Posterior cingulate gyrus (tissue), 11 donors: ENCODE measurements at regions not wholly inside any gene's neighbourhood (a gene's known extent, or its start where the extent isn't known, plus 50 kb on each side); places are given as distances from the start of the nearest gene placed in this dataset.
"Not testable (repeated sequence)": the region's sequence is repeated elsewhere in the genome, so short reads cannot be mapped to it uniquely, and the experiment has no call there.

ENCODE experiments used
- DNase-seq, 10 donors: peaks; one replicate each; pipeline versions ENCODE4 v3.0.0 to v3.0.0-alpha.2; 2020 to 2021; ENCODE audit warnings: mixed read lengths in 3 of 10
- intact Hi-C: fragments of 100-400 bp; cut with DNase I; formaldehyde crosslinking; loops from one replicate; pipeline ENCODE4 v1.15.1; 2023

DNA sequence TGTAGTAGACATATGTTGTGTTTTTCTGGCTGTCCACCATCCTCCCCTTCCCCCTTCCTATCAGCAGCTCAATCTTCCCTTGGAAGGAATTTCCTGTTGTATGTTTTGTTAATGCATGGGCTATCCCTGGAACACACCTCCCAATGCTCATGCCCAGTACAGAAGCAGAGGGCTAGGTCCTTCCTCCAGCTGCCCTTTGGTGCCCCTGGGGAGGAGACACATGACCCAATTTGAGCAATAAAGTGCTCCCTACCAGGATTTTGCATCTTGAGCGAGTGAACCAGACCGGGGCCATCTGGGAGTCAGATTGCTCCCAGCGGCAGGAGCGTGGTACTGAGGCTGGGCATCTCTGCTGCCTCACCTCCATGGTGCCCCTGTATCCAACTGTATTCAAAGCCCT is 141.5 kb upstream of the MED13 start:
- intact Hi-C loops, result no loop called here
- DNase-seq, result peak in 1 of 10 donors; percentile 43

DNA sequence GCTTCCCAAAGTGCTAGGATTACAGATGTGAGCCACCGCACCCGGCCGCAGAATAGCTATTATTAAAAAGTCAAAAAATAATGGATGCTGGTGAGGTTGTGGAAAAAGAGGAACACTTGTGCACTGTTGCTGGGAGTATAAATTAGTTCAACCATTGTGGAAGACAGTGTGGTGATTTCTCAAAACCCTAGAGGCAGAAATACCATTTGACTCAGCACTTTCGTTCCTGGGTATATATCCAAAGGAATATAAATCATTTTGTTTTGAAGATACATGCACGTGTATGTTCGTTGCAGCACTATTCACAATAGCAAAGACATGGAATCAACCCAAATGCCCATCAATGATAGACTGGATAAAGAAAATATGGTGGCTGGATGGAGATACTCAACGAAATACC is 132.1 kb upstream of the MED13 start:
- DNase-seq, result not testable (repeated sequence)

DNA sequence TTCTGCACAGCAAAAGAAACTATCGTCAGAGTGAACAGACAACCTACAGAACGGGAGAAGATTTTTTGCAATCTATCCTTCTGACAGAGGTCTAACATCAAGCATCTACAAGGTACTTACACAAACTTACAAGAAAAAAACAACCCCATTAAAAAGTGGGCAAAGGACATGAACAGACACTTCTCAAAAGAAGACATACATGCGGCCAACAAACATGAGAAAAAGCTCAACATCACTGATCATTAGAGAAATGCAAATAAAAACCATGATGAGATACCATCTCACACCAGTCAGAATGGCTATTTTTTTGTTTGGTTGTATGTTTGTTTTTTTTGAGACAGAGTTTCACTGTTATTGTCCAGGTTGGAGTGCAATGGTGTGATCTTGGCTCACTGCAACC is 131.5 kb upstream of the MED13 start:
- intact Hi-C loops, DNase-seq: not testable (repeated sequence)

More for the DNA sequence above, 132.1 kb upstream of the MED13 start:
- intact Hi-C loops, result not testable (repeated sequence)

DNA sequence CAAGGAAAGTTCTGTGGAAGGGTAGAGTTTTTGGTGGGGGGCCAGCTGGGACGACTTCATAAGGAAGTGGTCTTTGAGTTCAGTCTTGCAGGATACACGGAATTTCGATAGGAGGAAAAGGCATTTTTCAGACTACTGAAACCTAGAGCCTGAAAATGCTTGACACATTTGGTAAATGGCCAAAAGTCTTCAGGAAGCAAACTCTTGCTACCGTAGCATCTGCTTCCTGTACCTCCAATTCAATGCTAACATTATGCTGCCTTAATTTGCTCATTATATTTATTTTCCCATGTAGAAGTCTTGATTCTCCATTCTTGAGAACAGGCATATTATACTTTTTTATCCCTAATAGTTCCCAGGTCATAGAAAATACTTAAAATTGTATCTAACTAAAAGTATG is 129.3 kb upstream of the MED13 start:
- DNase-seq, result no peak
- intact Hi-C loops, result no loop called here

DNA sequence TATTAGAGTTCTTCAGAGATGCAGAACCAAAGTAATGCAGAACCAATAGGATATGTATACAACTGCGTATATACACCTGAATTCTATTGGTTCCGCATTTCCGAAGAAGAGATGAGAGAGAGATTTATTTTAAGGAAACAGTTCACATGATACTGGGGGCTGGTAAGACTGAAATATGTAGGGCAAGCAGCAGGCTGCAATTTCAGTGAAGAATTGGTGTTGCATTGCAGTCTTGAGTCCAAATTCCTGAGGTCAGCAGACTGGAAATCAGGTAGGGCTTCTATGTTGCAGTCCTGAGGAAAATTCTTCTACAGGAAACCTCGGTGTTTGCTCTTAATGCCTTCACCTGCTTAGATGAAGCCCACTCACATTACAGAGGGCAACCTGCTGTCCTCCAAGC is 128.2 kb upstream of the MED13 start:
- intact Hi-C loops, result no loop called here
- DNase-seq, result no peak

DNA sequence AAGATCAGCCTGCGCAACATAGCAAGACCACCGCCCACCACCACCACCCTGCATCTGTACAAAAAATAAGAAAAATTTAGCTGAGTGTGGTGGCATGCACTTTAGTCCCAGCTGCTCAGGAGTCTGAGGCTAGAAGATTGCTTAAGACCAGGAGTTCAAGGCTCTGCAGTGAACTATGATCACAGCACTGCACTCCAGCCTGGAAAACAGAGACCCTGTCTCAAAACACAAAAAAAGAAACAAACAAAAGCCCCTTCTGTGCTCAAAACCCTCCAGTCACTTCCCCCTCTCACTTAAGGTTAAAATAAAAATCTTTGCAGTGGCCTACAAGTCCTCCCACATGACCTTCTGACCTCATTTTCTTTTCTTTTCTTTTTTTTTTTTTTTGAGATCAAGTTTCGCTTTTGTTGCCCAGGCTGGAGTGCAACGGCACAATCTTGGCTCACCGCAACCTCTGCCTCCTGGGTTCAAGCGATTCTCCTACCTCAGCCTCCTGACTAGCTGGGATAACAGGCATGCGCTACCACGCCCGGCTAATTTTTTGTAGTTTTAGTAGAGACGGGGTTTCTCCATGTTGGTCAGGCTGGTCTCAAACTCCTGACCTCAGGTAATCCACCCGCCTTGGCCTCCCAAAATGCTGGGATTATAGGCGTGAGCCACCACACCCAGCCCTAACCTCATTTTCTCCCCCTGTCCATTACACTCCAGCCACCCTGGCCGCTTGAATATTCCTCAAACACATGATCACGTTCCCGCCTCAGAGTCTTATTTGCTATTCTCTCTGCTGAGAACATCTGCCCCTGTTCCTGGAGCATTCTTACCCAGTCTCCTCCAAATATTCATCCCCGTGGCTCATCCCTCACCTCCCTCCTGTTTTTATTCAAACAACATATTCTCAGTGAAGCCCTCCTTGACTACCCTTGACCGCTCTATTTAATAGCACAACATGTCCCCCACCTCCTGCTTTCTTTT is 126.6 kb upstream of the MED13 start:
- intact Hi-C loops, result no loop called here
- DNase-seq, result peak in 1 of 10 donors; percentile 39

DNA sequence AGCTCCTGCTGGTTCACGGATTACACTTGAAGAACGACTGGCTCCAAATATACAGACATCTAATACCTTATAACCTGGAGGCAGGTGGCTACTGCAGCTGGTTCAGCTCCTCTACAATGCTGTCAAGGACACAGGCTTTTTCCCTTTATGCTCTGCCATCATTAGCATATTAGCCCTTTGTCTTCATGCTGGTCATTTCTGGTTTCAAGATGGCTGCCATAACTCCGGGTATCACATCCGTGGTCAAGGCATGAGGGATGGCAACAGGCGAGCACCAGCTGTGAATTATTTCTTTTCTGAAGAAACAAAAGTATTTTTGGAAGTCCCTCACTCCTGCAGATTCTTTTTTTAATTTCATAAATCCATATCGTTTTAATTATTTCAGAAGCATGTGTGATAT is 124.3 kb upstream of the MED13 start:
- intact Hi-C loops, result no loop called here
- no peak for DNase-seq

DNA sequence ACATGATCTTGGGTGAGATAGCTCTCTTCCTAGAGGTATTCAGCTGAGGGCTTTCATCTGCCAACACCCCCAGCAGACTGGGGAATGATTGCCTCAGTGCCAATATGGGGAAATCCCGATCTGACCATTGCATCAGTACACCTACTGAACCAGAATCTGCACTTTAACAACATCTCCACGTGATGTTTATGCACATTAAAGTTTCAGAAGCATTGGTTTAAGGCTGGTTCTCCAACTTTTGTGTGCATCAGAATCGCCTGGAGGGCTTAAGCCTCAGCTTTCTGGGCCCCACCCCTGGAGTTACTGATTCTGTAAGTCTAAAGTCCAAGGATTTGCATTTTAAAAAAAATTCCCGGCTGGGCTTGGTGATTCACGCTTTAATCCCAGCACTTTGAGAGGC is 123.6 kb upstream of the MED13 start:
- intact Hi-C loops, result no loop called here
- DNase-seq, result no peak

DNA sequence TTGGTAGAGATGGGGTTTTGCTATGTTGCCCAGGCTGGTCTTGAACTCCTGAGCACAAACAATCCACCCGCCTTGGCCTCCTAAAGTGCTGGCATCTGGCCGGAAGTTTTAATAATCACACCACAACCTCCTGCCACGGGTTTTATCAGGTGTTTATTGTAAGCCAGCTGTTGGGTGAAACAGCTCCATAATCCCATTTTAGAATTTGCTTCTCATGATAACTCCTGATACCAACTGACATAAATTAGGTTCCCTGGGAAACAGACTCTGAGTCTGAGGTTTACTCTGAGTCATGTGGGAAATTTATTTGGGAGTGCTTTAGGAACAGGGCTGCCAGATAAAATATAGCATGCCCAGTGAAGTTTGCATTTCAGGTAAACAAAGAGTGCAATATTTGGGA is 122.6 kb upstream of the MED13 start:
- no peak for DNase-seq

DNA sequence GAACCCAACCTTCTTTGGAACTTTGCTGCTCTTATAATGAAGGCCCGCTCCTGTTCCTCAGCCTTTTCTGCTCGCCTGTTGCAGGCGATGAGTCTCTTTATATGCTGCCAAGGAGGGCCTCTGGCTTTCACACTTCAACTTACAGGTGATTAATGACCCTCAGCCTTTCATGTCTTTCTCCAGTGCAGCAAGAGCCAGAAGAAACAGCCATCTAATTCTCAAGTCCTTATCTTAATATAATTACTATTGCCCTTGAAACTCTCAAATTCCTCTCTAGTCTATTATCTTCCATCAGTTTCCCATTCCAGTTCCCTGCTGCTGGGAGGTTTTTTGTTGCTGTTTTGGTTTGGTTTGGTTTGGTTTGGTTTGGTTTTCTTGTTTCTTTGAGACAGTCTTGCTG is 121.8 kb upstream of the MED13 start:
- no peak for DNase-seq
- intact Hi-C loops, result no loop called here

More for the DNA sequence above, 122.6 kb upstream of the MED13 start:
- intact Hi-C loops, result no loop called here

DNA sequence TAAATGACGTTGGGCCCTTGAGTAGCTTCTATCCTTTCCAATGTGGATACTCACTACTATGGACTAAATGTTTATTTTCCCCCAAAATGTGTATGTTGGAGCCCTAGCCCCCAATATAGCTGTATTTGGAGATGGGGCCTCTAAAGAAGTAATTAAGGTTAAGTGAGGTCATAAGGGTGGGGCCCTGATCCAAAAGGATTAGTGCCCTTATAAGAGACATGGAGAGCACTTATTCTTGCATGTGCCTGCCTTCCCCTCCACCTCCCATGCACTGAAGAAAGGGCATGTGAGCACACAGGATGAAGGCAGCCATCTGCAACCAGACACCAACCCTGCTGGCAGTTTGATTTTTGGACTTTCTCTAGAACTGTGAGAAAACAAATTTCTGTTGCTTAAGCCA is 115.7 kb upstream of the MED13 start:
- intact Hi-C loops, result no loop called here
- no peak for DNase-seq

DNA sequence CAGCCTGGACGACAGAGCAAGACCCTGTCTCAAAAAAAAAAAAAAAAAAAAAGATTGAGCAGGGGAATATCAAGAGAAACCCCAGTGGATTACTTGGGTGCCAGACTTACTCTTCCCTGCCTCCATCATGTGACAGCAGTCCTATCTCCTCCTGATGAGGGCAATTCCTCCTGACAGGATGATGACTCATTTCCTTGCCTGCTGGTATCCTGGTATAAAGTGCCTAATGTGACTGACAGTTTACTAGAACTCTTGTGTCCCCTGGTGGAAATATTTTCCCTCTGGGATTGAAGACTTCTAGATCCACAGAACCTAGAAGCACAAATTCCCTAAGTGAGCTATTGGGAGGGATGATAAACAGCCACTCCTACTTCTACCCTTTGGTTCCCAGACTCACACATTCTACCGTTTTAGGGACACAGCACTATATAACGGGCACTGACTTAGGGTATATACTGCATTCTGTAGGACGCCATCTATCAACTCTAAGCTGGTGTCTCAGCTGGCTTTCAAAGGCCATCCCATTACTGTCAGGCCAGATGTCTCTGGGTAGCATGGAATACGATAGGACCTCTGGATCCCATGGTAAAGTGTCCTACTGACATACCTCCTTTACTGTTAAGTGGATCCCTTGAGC is 114.6 kb upstream of the MED13 start:
- intact Hi-C loops, result no loop called here
- no peak for DNase-seq

DNA sequence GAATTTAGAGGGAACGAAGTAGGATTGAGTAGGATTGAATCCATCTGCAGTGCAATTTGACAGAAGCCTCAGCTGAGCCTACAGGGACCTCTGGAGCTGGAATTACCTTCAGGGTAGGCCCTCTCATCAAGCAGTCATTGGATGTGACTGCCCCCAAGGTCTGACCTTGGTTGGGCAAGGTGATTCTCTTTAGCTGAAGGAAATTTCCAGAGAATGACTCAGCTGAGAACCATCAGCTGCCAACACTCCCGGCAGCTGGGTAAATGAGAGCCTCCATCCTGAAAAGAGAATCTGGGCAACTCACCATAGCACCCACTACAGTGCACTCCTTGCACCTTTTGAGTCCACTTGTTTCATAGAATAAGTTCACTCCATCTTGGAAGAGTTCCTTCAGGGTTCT is 113.5 kb upstream of the MED13 start:
- DNase-seq, result no peak
- intact Hi-C loops, result no loop called here

DNA sequence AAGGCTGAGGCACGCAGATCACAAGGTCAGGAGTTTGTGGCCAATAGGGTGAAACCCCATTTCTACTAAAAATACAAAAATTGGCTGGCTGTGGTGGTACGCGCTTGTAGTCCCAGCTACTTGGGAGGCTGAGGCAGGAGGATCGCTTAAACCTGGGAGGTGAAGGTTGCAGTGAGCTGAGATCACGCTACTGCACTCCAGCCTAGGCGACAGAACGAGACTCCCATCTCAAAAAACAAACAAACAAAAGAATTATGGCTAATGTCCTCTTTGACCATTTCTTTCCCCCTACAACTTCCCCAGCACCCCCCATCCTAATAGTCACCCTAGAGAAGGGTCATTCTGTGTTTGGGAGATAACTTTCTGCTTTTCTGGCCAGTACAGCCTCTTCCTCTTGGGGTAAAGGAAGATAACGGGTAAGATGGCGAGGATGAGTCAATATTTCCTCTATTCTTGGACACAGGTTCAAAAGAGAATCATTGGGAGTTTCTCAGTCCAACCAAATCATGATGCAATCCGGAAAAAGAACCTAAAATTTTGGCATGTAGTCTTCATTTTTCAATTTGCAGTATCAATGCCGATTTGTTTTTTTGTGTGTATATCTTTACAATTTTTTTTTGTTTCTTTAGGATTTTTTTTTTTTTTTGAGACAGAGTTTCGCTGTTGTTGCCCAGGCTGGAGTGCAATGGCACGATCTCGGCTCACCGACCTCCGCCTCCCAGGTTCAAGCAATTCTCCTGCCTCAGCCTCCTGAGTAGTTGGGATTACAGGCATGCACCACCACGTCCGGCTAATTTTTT is 107.6 kb upstream of the MED13 start:
- intact Hi-C loops, result no loop called here
- DNase-seq, result no peak

DNA sequence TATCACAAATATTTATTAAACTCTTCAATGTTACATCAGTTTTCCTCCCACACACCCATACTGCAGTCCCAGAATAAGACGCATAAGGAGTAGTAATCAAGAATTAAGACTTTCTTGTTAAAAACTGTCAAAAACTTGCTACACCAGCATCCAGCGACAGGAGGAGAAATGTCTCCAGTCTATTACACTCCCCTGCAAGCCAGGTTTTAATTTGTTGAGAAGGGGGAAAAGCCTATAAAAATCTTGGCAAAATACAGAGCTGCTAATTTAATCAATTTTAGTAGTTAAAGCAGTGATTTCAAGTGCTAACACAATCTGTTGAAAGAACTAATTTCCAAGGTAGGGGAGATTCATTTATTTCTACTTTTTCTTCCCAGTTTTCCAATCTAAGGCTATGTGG is 102.0 kb upstream of the MED13 start:
- DNase-seq, result no peak
- intact Hi-C loops, result no loop called here

DNA sequence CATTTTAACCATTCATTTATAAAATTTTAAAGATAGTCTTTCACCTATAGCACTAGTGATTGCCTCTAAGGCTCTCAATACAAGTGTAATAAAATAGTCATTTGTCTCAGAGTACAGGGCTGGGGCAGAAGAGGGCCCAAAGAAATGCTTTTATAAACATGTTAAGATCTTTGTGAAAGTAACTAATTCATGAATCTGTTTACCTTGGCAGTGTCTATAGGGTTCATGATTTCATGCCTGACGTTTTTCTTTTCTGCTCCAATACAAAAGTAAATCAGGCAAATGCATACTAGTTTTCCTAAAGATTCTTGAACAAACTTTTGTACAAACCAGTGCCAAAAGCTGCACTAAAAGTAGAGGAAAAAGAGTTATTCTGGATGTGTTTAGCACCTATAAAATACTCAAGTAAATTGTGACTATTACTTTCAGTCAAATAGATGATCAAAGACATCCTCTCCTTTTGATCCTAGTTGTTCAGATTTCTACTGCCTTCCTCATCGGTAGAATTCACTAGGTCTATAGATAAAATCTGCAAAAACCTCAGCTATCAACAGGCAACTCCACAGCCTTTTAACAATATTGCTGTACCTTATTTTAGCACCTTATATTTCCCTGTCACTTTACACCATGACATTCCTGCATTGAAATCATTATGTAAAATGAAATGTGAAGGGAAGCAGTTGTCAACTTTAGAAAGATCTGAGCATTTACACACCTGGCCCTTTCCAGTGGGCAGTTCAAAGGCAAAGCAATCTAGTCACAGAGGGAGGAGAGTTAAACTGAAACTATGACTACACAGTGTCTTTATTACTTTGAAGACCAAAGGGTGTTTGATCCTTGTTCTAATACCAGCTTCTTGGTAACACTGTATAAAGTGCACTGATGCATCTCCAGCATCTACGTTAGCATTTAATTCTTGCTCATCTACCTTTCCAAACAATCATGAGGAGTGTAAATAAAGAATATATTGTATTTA is 100.0 kb upstream of the MED13 start:
- intact Hi-C loops, result no loop called here
- no peak for DNase-seq

DNA sequence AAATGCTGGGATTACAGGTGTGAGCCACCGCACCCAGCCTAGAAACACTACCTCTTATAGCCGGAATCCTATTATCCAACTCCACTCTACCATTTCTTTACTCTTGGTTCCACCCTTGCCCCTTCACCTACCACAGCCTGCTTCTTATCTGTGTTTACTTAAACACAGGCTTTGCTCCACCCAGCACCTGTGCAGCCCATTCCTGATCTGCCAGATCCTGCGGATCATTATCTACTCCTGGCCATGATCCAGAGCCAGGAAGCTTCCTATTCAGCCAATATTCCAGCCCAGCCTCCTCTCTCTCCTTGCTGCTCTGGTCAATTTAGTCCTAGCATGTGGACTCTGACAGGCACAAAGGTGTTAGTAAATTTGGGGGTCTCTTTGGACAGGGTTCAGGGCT is 98.8 kb upstream of the MED13 start:
- DNase-seq, result no peak
- intact Hi-C loops, result no loop called here

DNA sequence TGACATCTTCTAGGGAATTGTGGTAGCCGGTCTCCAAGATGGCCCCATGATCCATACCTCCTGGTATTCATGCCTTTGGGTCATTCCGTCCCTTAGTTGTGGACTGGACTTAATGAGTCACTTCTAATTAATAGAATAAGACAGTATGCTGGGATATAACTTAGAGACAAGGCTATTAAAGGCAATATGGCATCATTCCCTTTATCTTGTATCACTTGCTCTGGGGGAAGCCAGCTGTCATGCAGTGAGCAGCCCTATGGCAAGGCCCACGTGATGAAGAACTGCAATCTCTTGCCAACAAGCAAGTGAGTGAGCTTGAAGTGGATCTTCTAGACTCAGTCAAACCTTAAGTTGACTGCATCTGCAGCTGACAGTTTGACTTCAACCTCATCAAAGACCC is 97.8 kb upstream of the MED13 start:
- intact Hi-C loops, result no loop called here

DNA sequence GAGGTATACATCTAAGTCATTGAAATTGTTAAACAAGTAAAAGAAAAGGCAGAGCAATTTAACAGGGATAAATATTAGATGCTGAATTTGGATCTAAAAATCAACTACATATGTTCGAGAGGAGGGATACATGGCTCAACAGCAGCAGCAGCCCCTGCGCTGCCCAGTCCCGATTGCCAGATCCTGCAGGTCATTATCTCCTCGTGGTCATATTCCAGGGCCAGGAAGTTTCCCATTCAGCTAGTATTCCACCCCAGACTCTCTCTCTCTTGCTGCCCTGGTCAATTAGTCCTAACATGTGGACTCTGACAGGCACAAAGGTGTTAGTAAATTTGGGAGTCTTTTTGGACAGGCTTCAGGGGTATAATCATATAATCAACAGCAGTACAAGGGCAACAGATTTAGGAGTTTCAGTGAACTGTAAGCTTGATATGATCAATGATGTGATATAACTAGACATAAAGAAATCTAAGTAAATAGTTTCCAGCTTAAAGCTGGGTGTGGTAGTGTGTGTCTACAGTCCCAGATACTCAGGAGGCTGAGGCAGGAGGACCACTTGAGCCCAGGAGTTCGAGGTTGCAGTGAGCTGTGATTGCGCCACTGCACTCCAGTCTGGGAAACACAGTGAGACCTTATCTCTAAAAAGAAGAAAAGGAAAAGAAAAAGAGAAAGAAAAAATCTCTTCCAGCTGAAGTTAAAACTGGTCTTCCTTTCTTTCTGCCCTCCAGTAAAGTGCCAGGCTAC is 96.5 kb upstream of the MED13 start:
- DNase-seq, result no peak
- intact Hi-C loops, result no loop called here

More for the DNA sequence above, 97.8 kb upstream of the MED13 start:
- DNase-seq, result no peak
